Astrocyte (in vitro differentiated cells and primary cell): ENCODE measurements at regions not wholly inside any gene's neighbourhood (a gene's known extent, or its start where the extent isn't known, plus 50 kb on each side); places are given as distances from the start of the nearest gene placed in this dataset.
"Not testable (repeated sequence)": the region's sequence is repeated elsewhere in the genome, so short reads cannot be mapped to it uniquely, and the experiment has no call there.

Experiments
- DNase-seq: peaks from one replicate; pipeline ENCODE4 v3.0.0-alpha.2; 2010; ENCODE audit warnings: low read depth
- FAIRE-seq: peaks from 2 replicates; lab custom pipeline; 2011; peaks lifted over from hg19 to GRCh38; lab: Jason Lieb, UNC
- H2AFZ ChIP-seq: 2 replicates; pipeline ENCODE4 v1.6.0; 2012; ENCODE audit warnings: low read depth, low read length, inconsistent platforms
- H3K27ac ChIP-seq: 2 replicates; pipeline ENCODE4 v1.5.1; 2011; ENCODE audit warnings: low read depth, low read length, inconsistent platforms
- H3K27me3 ChIP-seq: 2 replicates; pipeline ENCODE4 v1.6.0; 2011; ENCODE audit warnings: low read length, inconsistent platforms; ENCODE audit not compliant: insufficient read depth
- H3K36me3 ChIP-seq: 2 replicates; pipeline ENCODE4 v1.5.1; 2011; ENCODE audit warnings: low read length, inconsistent platforms; ENCODE audit not compliant: insufficient read depth
- H3K4me1 ChIP-seq: 2 replicates; pipeline ENCODE4 v1.5.1; 2011; ENCODE audit warnings: low read length, inconsistent platforms; ENCODE audit not compliant: insufficient read depth
- H3K4me2 ChIP-seq: 2 replicates; pipeline ENCODE4 v1.6.0; 2012; ENCODE audit warnings: low read length, inconsistent platforms
- H3K4me3 ChIP-seq: 2 replicates; pipeline ENCODE4 v1.5.1; 2011; ENCODE audit warnings: low read depth, mild to moderate bottlenecking, low read length, inconsistent platforms; ENCODE audit not compliant: insufficient read depth
- H3K79me2 ChIP-seq: 2 replicates; pipeline ENCODE4 v1.6.0; 2012; ENCODE audit warnings: mild to moderate bottlenecking, low read length, inconsistent platforms; ENCODE audit not compliant: insufficient read depth
- H3K9ac ChIP-seq: 2 replicates; pipeline ENCODE4 v1.6.0; 2012; ENCODE audit warnings: mild to moderate bottlenecking, low read length, inconsistent platforms
- H3K9me3 ChIP-seq: 2 replicates; pipeline ENCODE4 v1.5.1; 2012; ENCODE audit warnings: low read depth, mild to moderate bottlenecking, low read length, inconsistent platforms; ENCODE audit not compliant: insufficient read depth
- H4K20me1 ChIP-seq: 2 replicates; pipeline ENCODE4 v1.6.0; 2012; ENCODE audit warnings: low read length, inconsistent platforms; ENCODE audit not compliant: insufficient read depth
- H3K27ac Mint-ChIP-seq: one replicate; pipeline ENCODE4 v1.8.0; 2021; ENCODE audit warnings: mild to moderate bottlenecking, mixed read lengths; ENCODE audit not compliant: unreplicated experiment
- H3K27me3 Mint-ChIP-seq: one replicate; pipeline ENCODE4 v1.8.0; 2021; ENCODE audit warnings: low read depth, mixed read lengths; ENCODE audit not compliant: unreplicated experiment
- H3K36me3 Mint-ChIP-seq: one replicate; pipeline ENCODE4 v1.8.0; 2021; ENCODE audit warnings: low read depth, mixed read lengths; ENCODE audit not compliant: unreplicated experiment
- H3K4me1 Mint-ChIP-seq: one replicate; pipeline ENCODE4 v1.8.0; 2021; ENCODE audit warnings: low read depth, mixed read lengths; ENCODE audit not compliant: unreplicated experiment
- H3K4me3 Mint-ChIP-seq: one replicate; pipeline ENCODE4 v1.8.0; 2021; ENCODE audit warnings: mild to moderate bottlenecking, moderate library complexity, mixed read lengths; ENCODE audit not compliant: unreplicated experiment
- H3K9me3 Mint-ChIP-seq: one replicate; pipeline ENCODE4 v1.8.0; 2021; ENCODE audit warnings: mild to moderate bottlenecking, mixed read lengths; ENCODE audit not compliant: unreplicated experiment
- EZH2 ChIP-seq: IDR thresholded peaks from 2 replicates; pipeline ENCODE4 v1.6.1; 2012; ENCODE audit warnings: mild to moderate bottlenecking, low read length, inconsistent platforms; ENCODE audit not compliant: insufficient read depth
- TF ChIP-seq, protein P1 (sequence below): IDR thresholded peaks from 2 replicates; pipeline ENCODE4 v1.5.1; 2011; ENCODE audit warnings: low read depth, mild to moderate bottlenecking, inconsistent platforms, low read length, moderate library complexity; ENCODE audit not compliant: insufficient read depth

DNA sequence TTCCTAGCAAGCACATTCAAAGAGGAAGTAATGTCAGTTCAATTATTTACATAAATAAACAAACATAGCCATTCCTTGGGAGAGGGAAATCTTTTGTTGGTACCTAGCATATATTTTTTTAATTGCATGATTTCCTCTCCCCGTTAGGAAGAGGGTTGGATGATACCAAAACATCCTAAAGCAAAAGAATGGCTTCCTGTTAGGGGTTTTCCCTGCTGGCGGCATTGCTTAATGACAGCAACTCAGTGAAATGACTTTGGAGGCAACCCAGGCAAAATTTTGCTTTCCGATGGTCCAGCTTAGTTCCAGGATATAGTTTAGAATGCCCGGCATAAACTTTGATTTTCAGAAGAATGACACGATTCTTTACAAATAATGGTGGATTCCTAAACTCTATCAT, 73.2 kb downstream of the MAT2B start:
- H3K27ac ChIP-seq = no peak overlapping the region
- no peak overlapping the region for H3K4me2 ChIP-seq
- no peaks in the 10 kb centered on the region for H3K4me1 Mint-ChIP-seq
- H3K36me3 ChIP-seq = no peaks in the 10 kb centered on the region
- no peaks in the 10 kb centered on the region for H3K27me3 ChIP-seq
- no peak overlapping the region for H2AFZ ChIP-seq
- peaks cover 2% of the 10 kb centered on the region for H3K27me3 Mint-ChIP-seq
- DNase-seq (no peak), FAIRE-seq (no peak)
- H3K27ac Mint-ChIP-seq = no peak overlapping the region
- no peaks in the 10 kb centered on the region for H3K79me2 ChIP-seq
- H3K9me3 Mint-ChIP-seq = no peaks in the 10 kb centered on the region
- H3K4me3 Mint-ChIP-seq = no peak overlapping the region
- no peaks in the 10 kb centered on the region for H3K9me3 ChIP-seq
- TF ChIP-seq, protein P1, sequence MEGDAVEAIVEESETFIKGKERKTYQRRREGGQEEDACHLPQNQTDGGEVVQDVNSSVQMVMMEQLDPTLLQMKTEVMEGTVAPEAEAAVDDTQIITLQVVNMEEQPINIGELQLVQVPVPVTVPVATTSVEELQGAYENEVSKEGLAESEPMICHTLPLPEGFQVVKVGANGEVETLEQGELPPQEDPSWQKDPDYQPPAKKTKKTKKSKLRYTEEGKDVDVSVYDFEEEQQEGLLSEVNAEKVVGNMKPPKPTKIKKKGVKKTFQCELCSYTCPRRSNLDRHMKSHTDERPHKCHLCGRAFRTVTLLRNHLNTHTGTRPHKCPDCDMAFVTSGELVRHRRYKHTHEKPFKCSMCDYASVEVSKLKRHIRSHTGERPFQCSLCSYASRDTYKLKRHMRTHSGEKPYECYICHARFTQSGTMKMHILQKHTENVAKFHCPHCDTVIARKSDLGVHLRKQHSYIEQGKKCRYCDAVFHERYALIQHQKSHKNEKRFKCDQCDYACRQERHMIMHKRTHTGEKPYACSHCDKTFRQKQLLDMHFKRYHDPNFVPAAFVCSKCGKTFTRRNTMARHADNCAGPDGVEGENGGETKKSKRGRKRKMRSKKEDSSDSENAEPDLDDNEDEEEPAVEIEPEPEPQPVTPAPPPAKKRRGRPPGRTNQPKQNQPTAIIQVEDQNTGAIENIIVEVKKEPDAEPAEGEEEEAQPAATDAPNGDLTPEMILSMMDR = no peak
- no peak for TF ChIP-seq EZH2
- no peaks in the 10 kb centered on the region for H3K36me3 Mint-ChIP-seq
- H3K4me3 ChIP-seq = no peak overlapping the region
- H3K9ac ChIP-seq = no peak overlapping the region
- no peaks in the 10 kb centered on the region for H3K4me1 ChIP-seq
- H4K20me1 ChIP-seq = no peaks in the 10 kb centered on the region

DNA sequence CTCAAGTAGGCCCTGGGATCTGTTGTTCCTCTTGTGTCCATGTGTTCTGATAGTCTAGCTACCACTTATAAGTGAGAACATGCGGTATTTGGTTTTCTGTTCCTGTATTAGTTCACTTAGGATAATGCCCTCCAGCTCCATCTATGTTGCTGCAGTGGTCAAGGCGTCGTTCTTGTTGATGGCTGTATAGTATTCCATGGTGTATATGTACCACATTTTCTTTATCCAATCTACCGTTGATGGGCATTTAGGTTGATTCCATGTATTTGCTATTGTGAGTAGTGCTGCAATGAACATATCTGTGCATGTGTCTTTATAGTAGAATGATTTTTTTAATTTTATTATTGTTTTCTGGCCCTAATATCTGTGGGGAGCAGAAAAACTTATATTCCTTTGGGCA, 74.3 kb downstream of the MAT2B start:
- FAIRE-seq (no peak), DNase-seq (no peak)
- Mint-ChIP-seq H3K9me3 (peaks cover 2% of the 10 kb centered on the region), H3K27ac (no peak overlapping the region), H3K27me3 (peaks cover 2% of the 10 kb centered on the region), H3K36me3 (no peaks in the 10 kb centered on the region), H3K4me3 (no peak overlapping the region), H3K4me1 (peaks cover under 1% of the 10 kb centered on the region)
- Histone ChIP-seq H2AFZ (no peak overlapping the region), H3K9me3 (no peaks in the 10 kb centered on the region), H3K27ac (no peak overlapping the region), H3K4me2 (no peak overlapping the region), H3K79me2 (no peaks in the 10 kb centered on the region), H3K4me1 (peaks cover 3% of the 10 kb centered on the region), H4K20me1 (no peaks in the 10 kb centered on the region), H3K36me3 (no peaks in the 10 kb centered on the region), H3K9ac (no peak overlapping the region), H3K4me3 (no peak overlapping the region), H3K27me3 (no peaks in the 10 kb centered on the region)
- TF ChIP-seq EZH2 = no peak
- TF ChIP-seq, protein P1 = no peak

DNA sequence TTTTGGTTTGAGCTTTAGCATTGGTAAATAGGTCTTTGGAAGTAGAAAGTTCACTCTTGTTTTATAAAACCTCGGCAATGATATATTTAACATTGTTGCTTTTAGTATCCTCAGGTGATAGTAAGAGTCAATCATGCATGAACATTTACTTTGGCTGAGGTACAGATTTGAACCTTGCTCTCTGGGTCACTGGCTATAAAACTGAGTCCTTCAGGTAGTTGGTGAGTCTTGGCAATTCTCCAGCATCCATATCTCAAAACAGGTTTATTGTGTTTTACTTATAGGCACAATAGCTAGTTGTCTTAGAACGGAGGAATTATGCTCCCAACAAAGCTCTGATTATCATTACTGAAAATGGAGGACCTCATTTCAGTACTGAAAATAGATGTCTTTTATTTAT, 75.1 kb downstream of the MAT2B start:
- Histone ChIP-seq H3K36me3 (no peaks in the 10 kb centered on the region), H3K79me2 (no peaks in the 10 kb centered on the region), H3K4me3 (no peak overlapping the region), H3K27ac (no peak overlapping the region), H2AFZ (no peak overlapping the region), H3K27me3 (no peaks in the 10 kb centered on the region), H3K9ac (no peak overlapping the region), H3K4me2 (no peak overlapping the region), H3K9me3 (no peaks in the 10 kb centered on the region), H3K4me1 (peaks cover 11% of the 10 kb centered on the region), H4K20me1 (no peaks in the 10 kb centered on the region)
- Mint-ChIP-seq H3K4me1 (peaks cover 8% of the 10 kb centered on the region), H3K27me3 (peaks cover 2% of the 10 kb centered on the region), H3K36me3 (no peaks in the 10 kb centered on the region), H3K27ac (no peak overlapping the region), H3K4me3 (no peak overlapping the region), H3K9me3 (peaks cover 3% of the 10 kb centered on the region)
- DNase-seq = no peak
- TF ChIP-seq, protein P1 = no peak
- TF ChIP-seq EZH2 = no peak
- FAIRE-seq = no peak

DNA sequence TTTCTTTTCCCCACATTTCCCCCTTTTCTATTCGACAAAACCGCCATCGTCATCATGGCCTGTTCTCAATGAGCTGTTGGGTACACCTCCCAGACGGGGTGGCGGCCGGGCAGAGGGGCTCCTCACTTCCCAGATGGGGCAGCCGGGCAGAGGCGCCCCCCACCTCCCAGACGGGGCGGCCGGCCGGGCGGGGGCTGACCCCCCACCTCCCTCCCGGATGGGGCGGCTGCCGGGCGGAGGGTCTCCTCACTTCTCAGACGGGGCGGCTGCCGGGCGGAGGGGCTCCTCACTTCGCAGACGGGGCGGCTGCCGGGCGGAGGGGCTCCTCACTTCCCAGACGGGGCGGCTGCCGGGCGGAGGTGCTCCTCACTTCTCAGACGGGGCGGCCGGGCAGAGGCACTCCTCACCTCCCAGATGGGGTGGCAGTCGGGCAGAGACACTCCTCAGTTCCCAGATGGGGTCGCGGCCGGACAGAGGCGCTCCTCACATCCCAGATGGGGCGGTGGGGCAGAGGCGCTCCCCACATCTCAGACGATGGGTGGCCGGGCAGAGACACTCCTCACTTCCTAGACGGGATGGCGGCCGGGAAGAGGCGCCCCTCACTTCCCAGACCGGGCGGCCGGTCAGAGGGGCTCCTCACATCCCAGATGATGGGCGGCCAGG, 78.2 kb downstream of the MAT2B start:
- peaks cover 15% of the 10 kb centered on the region for H3K4me1 Mint-ChIP-seq
- not testable (repeated sequence) for H3K36me3 Mint-ChIP-seq, H3K4me3 Mint-ChIP-seq, H4K20me1 ChIP-seq, H3K27ac Mint-ChIP-seq, H3K27me3 Mint-ChIP-seq, H3K27me3 ChIP-seq, DNase-seq, H3K27ac ChIP-seq, FAIRE-seq, H3K79me2 ChIP-seq, H3K4me2 ChIP-seq, H3K36me3 ChIP-seq, H2AFZ ChIP-seq, H3K9me3 Mint-ChIP-seq, H3K9me3 ChIP-seq, H3K9ac ChIP-seq, H3K4me3 ChIP-seq
- peaks cover 16% of the 10 kb centered on the region for H3K4me1 ChIP-seq
